H9 (cell line): ENCODE measurements at regions not wholly inside any gene's neighbourhood (a gene's known extent, or its start where the extent isn't known, plus 50 kb on each side); places are given as distances from the start of the nearest gene placed in this dataset.

Source experiments
- DNase-seq: peaks from one replicate; pipeline ENCODE4 v3.0.0-alpha.2; 2017
- H2AFZ ChIP-seq: one replicate; pipeline ENCODE4 v1.6.1; 2013; ENCODE audit warnings: mild to moderate bottlenecking, low read length, control low read depth, moderate library complexity
- H2AK5ac ChIP-seq: 2 replicates; pipeline ENCODE4 v1.6.1; 2013; ENCODE audit warnings: low read length, control low read depth, mixed read lengths; ENCODE audit not compliant: insufficient read length
- H2BK120ac ChIP-seq: one replicate; pipeline ENCODE4 v1.6.1; 2013; ENCODE audit warnings: low read depth, mild to moderate bottlenecking, low read length, control low read depth, inconsistent platforms; ENCODE audit not compliant: poor library complexity, severe bottlenecking
- H2BK12ac ChIP-seq: 2 replicates; pipeline ENCODE4 v1.6.1; 2013; ENCODE audit warnings: low read length, control low read depth, mixed read lengths, low read depth; ENCODE audit not compliant: insufficient read length
- H2BK15ac ChIP-seq: 2 replicates; pipeline ENCODE4 v1.6.1; 2013; ENCODE audit warnings: low read depth, low read length, control low read depth
- H2BK20ac ChIP-seq: one replicate; pipeline ENCODE4 v1.6.1; 2013; ENCODE audit warnings: low read depth, mild to moderate bottlenecking, low read length, control low read depth, inconsistent platforms; ENCODE audit not compliant: poor library complexity, severe bottlenecking
- H2BK5ac ChIP-seq: 2 replicates; pipeline ENCODE4 v1.6.1; 2013; ENCODE audit warnings: low read length, control low read depth, mixed read lengths; ENCODE audit not compliant: insufficient read length
- H3K14ac ChIP-seq: 2 replicates; pipeline ENCODE4 v1.6.1; 2013; ENCODE audit warnings: low read length, control low read depth; ENCODE audit not compliant: insufficient read depth
- H3K18ac ChIP-seq: 2 replicates; pipeline ENCODE4 v1.6.1; 2013; ENCODE audit warnings: low read depth, mild to moderate bottlenecking, mixed read lengths, low read length, control low read depth; ENCODE audit not compliant: insufficient read length
- H3K23ac ChIP-seq: 2 replicates; pipeline ENCODE4 v1.6.1; 2013; ENCODE audit warnings: low read length, control low read depth, mixed read lengths, low read depth; ENCODE audit not compliant: insufficient read length
- H3K23me2 ChIP-seq: 2 replicates; pipeline ENCODE4 v1.6.1; 2013; ENCODE audit warnings: low read depth, mild to moderate bottlenecking, mixed read lengths, low read length, control low read depth; ENCODE audit not compliant: insufficient read length, poor library complexity, severe bottlenecking
- H3K27ac ChIP-seq: 2 replicates; pipeline ENCODE4 v1.5.1; 2013; ENCODE audit warnings: low read length, control low read depth, mixed read lengths, low read depth; ENCODE audit not compliant: insufficient read length
- H3K27me3 ChIP-seq: 2 replicates; pipeline ENCODE4 v1.6.1; 2013; ENCODE audit warnings: low read length, control low read depth, inconsistent platforms; ENCODE audit not compliant: insufficient read depth
- H3K4ac ChIP-seq: 2 replicates; pipeline ENCODE4 v1.6.1; 2013; ENCODE audit warnings: low read depth, mild to moderate bottlenecking, control low read depth, inconsistent platforms, low read length, moderate library complexity
- H3K4me1 ChIP-seq: 2 replicates; pipeline ENCODE4 v1.6.1; 2013; ENCODE audit warnings: low read length, control low read depth, inconsistent platforms; ENCODE audit not compliant: insufficient read depth
- H3K4me2 ChIP-seq: 2 replicates; pipeline ENCODE4 v1.6.1; 2013; ENCODE audit warnings: low read length, control low read depth, mixed read lengths; ENCODE audit not compliant: insufficient read length, insufficient read depth
- H3K56ac ChIP-seq: 2 replicates; pipeline ENCODE4 v1.6.1; 2013; ENCODE audit warnings: low read depth, mild to moderate bottlenecking, mixed read lengths, low read length, control low read depth; ENCODE audit not compliant: insufficient read length
- H3K79me1 ChIP-seq: 2 replicates; pipeline ENCODE4 v1.6.1; 2013; ENCODE audit warnings: low read depth, mild to moderate bottlenecking, moderate library complexity, low read length, control low read depth, inconsistent platforms; ENCODE audit not compliant: insufficient read depth, poor library complexity, severe bottlenecking
- H3K79me2 ChIP-seq: 2 replicates; pipeline ENCODE4 v1.6.1; 2013; ENCODE audit warnings: low read length, control low read depth, inconsistent platforms; ENCODE audit not compliant: insufficient read depth
- H3K9ac ChIP-seq: 2 replicates; pipeline ENCODE4 v1.6.1; 2013; ENCODE audit warnings: low read length, control low read depth, mixed read lengths; ENCODE audit not compliant: insufficient read length; ENCODE audit errors: extremely low read depth
- H3K9me3 ChIP-seq: one replicate; pipeline ENCODE4 v1.6.1; 2013; ENCODE audit warnings: low read depth, low read length, inconsistent platforms; ENCODE audit not compliant: control insufficient read depth
- H3T11ph ChIP-seq: one replicate; pipeline ENCODE4 v1.6.1; 2013; ENCODE audit warnings: mild to moderate bottlenecking, low read length, control low read depth, inconsistent platforms
- H4K20me1 ChIP-seq: one replicate; pipeline ENCODE4 v1.6.1; 2013; ENCODE audit not compliant: control insufficient read depth, insufficient read length, insufficient read depth
- H4K5ac ChIP-seq: 2 replicates; pipeline ENCODE4 v1.6.1; 2013; ENCODE audit warnings: low read depth, mild to moderate bottlenecking, mixed read lengths, low read length, control low read depth; ENCODE audit not compliant: insufficient read length
- H4K8ac ChIP-seq: replicated peaks from 2 replicates; pipeline ENCODE4 v1.6.1; 2013; ENCODE audit warnings: low read length, control low read depth, mixed read lengths, low read depth; ENCODE audit not compliant: insufficient read length
- H4K91ac ChIP-seq: 2 replicates; pipeline ENCODE4 v1.6.1; 2013; ENCODE audit warnings: low read depth, mild to moderate bottlenecking, moderate library complexity, mixed read lengths, low read length, control low read depth; ENCODE audit not compliant: insufficient read length
- H3K27ac Mint-ChIP-seq, 3 experiments: 2 replicates in 2 of 3; 3 replicates in 1 of 3; pipeline ENCODE4 v1.8.0; 2020 to 2021; ENCODE audit warnings: mixed read lengths in 3 of 3, mild to moderate bottlenecking in 1 of 3, moderate library complexity in 1 of 3
- H3K27me3 Mint-ChIP-seq: 2 replicates; pipeline ENCODE4 v1.8.0; 2021; ENCODE audit warnings: low read depth, mild to moderate bottlenecking, moderate library complexity, mixed read lengths
- H3K36me3 Mint-ChIP-seq, 3 experiments: 2 replicates in 2 of 3; 3 replicates in 1 of 3; pipeline ENCODE4 v1.8.0; 2020 to 2021; ENCODE audit warnings: low read depth in 3 of 3, mixed read lengths in 3 of 3; ENCODE audit not compliant: insufficient read depth in 1 of 3
- H3K4me1 Mint-ChIP-seq, 2 experiments: 2 replicates each; pipeline ENCODE4 v1.8.0; 2020; ENCODE audit warnings: mixed read lengths in 2 of 2
- H3K4me3 Mint-ChIP-seq, 2 experiments: 2 replicates in 1 of 2; 3 replicates in 1 of 2; pipeline ENCODE4 v1.8.0; 2020 to 2021; ENCODE audit warnings: mild to moderate bottlenecking in 2 of 2, mixed read lengths in 2 of 2, moderate library complexity in 1 of 2
- H3K9me3 Mint-ChIP-seq, 2 experiments: 2 replicates in 1 of 2; 3 replicates in 1 of 2; pipeline ENCODE4 v1.8.0; 2020; ENCODE audit warnings: mild to moderate bottlenecking in 2 of 2, mixed read lengths in 2 of 2, moderate library complexity in 1 of 2
- WGBS: extraction: QIAGEN DNeasy Blood & Tissue Kit; methylation state at CpG from one replicate; pipeline ENCODE4 v1.1.7; 2013; ENCODE audit warnings: missing lambda C conversion rate, low lambda C conversion rate, mixed read lengths; ENCODE audit not compliant: insufficient read length; ENCODE audit errors: extremely low coverage; 5-methylcytosine and 5-hydroxymethylcytosine counted together
- TF ChIP-seq, protein P1 (sequence below): fragments of 200-600 bp; sonication (generic); conservative IDR thresholded peaks from 3 replicates; pipeline ENCODE4 v1.8.0; 2021; ENCODE audit warnings: antibody characterized with exemption, mild to moderate bottlenecking

DNA sequence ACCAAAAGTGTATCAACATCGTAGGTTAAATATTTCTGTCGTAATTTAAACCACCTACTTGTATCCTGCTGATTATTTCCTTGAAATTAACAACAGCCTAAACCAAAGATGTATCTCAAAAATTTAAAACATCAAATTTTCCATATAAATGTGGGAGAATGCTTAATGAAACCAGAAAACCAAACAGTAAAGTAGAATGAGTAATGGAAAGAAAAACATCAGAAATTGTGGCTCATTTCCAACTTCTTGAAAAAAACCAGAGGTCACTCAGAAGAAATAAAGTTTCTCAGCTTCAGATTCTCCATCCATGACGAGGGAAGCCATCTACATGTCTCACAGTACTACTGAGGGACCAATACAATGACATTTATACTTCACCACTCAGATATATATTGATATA lies 296.5 kb downstream of the NOL4 start:
- H3K4ac ChIP-seq: no peak overlapping the region
- no peaks in the 10 kb centered on the region; a peak in 1 of 7 replicates for H3K36me3 Mint-ChIP-seq
- no peaks in the 10 kb centered on the region for H3K9me3 Mint-ChIP-seq
- no peak for DNase-seq
- H2BK120ac ChIP-seq: no peak overlapping the region
- no CpG with 5 or more reads among the region's 3 CpGs for WGBS
- no peak overlapping the region for H2AK5ac ChIP-seq
- H3K79me2 ChIP-seq: no peaks in the 10 kb centered on the region
- H3K27ac Mint-ChIP-seq: no peak overlapping the region
- TF ChIP-seq, protein P1, sequence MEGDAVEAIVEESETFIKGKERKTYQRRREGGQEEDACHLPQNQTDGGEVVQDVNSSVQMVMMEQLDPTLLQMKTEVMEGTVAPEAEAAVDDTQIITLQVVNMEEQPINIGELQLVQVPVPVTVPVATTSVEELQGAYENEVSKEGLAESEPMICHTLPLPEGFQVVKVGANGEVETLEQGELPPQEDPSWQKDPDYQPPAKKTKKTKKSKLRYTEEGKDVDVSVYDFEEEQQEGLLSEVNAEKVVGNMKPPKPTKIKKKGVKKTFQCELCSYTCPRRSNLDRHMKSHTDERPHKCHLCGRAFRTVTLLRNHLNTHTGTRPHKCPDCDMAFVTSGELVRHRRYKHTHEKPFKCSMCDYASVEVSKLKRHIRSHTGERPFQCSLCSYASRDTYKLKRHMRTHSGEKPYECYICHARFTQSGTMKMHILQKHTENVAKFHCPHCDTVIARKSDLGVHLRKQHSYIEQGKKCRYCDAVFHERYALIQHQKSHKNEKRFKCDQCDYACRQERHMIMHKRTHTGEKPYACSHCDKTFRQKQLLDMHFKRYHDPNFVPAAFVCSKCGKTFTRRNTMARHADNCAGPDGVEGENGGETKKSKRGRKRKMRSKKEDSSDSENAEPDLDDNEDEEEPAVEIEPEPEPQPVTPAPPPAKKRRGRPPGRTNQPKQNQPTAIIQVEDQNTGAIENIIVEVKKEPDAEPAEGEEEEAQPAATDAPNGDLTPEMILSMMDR: no peak
- no peak overlapping the region for H2BK15ac ChIP-seq
- no peak overlapping the region for H3K4me3 Mint-ChIP-seq
- no peak overlapping the region for H2AFZ ChIP-seq
- H3K9ac ChIP-seq: no peak overlapping the region
- H3K9me3 ChIP-seq: no peaks in the 10 kb centered on the region
- no peaks in the 10 kb centered on the region for H3K4me1 ChIP-seq
- no peaks in the 10 kb centered on the region for H3K27me3 Mint-ChIP-seq
- no peaks in the 10 kb centered on the region for H3K23me2 ChIP-seq
- no peak overlapping the region for H4K8ac ChIP-seq
- no peaks in the 10 kb centered on the region for H3K79me1 ChIP-seq
- H3K27me3 ChIP-seq: no peaks in the 10 kb centered on the region
- H3K4me2 ChIP-seq: no peak overlapping the region
- H3K18ac ChIP-seq: no peak overlapping the region
- no peak overlapping the region for H2BK5ac ChIP-seq
- no peak overlapping the region for H3K27ac ChIP-seq
- no peak overlapping the region for H4K91ac ChIP-seq
- no peaks in the 10 kb centered on the region for H4K20me1 ChIP-seq
- H2BK12ac ChIP-seq: no peak overlapping the region
- no peak overlapping the region for H3K23ac ChIP-seq
- no peak overlapping the region for H3K56ac ChIP-seq
- H2BK20ac ChIP-seq: no peak overlapping the region
- H3K14ac ChIP-seq: no peak overlapping the region
- no peak overlapping the region for H4K5ac ChIP-seq
- H3K4me1 Mint-ChIP-seq: no peaks in the 10 kb centered on the region
- no peak overlapping the region for H3T11ph ChIP-seq
